DMS 273 treated with DMSO at 0.1 percent for 48 hours (cell line): ENCODE measurements at regions not wholly inside any gene's neighbourhood (a gene's known extent, or its start where the extent isn't known, plus 50 kb on each side); places are given as distances from the start of the nearest gene placed in this dataset.
"Not testable (repeated sequence)": the region's sequence is repeated elsewhere in the genome, so short reads cannot be mapped to it uniquely, and the experiment has no call there.

Experiments used
- DNase-seq: peaks from one replicate; lab custom pipeline; 2025; lab: John Stamatoyannopoulos, UW

DNA sequence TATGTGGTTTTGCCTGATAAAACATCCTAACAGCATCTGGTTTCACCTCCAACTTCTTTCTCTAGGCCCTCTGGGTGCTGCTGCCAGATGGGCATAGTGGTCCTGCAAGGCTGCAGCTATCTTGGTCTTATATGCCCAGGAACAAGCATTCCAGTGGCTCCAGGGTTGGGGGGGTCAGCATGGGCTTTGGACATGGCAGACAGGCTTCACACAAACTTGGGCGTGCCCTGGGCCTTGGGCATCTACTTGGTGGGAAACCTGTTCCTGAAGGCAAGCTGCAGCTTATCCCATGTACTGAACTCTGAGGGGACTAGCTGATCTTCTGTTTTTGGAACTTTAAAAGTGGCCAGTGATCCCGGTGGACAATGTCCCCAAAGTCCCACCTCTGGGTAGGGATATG is 54.9 kb upstream of the ZNF678 start:
- DNase-seq, result no peak

DNA sequence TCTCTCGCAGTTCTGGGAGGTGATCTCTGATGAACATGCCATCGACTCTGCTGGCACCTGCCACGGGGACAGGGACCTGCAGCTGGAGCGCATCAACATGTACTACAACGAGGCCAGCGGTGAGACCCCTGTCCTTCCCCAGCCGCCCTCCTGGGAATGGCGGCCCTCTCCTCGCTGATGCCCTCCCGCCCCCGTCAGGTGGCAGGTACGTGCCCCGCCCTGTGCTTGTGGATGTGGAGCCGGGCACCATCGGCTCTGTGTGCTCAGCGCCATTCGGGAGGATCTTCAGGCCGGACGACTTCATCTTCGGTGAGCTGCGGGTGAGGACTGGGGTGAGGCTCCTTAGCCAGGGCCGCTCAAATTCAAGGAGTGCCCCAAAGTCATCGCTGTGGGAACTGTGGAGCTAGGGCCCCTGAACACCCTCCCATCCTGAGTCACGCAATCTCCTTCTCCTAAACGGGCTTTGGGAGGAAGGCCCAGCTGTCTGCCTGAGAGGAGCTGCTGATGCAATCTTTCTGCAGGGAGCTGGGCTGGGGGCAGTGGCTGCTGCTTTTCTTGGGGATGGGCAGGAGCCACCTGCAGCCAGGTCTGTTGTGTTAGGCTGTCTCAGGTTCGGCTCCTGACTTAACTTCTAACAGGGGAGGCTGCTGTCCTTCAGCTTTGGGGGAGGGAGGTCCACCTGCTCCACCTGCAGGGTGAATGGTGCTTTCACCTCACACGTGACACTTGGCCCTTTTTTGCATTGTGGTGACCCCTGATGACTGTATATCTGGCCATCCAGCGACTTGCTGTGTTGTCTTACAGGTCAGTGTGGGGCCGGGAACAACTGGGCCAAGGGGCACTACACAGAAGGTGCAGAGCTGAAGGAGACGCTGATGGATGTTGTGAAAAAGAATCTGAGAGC is 56.6 kb upstream of the ZNF678 start:
- DNase-seq, result not testable (repeated sequence)

DNA sequence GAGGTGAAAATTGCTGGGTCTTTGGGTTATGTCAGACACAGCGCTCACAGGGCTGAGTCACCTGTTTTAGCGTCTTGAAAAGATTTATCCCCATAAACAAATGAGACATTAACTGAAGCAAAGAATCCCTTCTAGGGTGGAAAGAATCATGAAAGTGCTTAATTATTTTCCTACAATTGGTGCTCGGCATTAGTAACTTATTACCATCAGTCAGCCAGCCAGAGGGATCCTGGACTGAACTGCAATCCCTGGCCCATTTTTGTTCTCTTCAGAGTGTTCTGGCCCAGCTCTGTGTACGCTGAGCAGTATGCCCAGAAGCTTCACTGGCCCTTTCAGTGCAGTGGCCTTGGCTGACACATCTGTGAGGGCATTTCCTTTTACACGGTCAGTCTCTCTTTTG is 67.3 kb upstream of the ZNF678 start:
- DNase-seq, result not testable (repeated sequence)

DNA sequence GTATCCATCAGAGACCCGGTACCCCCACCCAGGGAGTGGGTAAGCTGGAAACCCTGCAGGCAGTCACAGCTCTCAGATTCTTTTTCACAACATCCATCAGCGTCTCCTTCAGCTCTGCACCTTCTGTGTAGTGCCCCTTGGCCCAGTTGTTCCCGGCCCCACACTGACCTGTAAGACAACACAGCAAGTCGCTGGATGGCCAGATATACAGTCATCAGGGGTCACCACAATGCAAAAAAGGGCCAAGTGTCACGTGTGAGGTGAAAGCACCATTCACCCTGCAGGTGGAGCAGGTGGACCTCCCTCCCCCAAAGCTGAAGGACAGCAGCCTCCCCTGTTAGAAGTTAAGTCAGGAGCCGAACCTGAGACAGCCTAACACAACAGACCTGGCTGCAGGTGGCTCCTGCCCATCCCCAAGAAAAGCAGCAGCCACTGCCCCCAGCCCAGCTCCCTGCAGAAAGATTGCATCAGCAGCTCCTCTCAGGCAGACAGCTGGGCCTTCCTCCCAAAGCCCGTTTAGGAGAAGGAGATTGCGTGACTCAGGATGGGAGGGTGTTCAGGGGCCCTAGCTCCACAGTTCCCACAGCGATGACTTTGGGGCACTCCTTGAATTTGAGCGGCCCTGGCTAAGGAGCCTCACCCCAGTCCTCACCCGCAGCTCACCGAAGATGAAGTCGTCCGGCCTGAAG is 69.3 kb upstream of the ZNF678 start:
- DNase-seq, result not testable (repeated sequence)

DNA sequence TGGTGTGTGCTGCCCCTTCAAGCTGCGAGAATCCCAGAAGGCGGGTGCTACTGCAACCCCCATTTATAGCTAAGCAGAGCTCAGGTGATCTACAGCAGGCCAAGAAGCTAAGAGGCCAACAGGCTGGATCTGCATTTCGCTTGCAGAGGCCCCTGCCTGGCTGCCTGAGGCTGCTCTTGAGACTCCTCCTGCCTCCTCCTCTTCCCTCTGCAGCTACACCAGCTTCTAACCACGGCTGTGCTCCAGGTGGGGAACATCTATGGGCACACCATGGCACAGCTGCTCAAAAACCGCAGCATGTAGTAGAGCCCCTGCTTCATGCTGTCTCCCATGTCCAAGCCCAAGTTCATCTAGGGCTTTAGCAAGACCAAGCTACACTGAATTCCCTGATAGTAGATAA is 72.9 kb upstream of the ZNF678 start:
- no peak for DNase-seq

DNA sequence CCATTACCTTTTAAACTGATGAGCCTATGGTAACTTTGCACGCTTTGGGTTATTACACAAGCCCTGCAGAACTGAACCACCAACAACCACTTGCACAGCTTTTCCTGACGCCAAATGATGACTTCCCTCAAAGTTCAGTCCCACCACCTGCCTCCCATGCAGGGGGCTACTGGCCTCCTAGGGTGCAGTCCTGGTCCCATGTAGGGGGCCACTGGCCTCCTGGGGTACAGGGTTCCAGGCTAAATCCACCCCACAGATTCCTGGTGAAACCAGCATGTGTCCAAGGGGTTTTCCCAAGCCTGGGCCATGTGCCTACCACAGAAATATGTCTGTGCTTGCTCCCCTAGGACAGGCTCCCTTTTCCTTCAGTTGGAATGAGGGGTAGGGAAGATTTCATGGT is 73.4 kb upstream of the ZNF678 start:
- DNase-seq, result no peak

DNA sequence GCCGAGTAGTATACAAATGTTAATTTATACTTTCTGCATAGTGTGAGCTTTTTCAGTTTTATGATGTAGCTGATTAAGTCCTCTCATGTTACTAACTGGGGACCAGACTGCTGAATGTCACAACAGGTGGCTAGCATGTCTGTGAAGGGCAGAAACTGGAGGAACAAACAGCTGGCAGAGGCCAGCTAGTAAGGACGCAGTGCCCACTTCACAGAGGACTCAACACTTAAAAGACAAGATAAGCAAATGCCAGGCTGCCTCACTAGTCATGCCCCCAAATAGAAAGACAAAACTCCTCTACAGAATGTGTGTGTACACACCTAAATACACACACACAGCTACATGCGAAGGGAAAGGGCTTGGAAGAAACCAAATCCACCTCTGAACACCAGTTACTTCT is 73.8 kb upstream of the ZNF678 start:
- DNase-seq, result no peak

DNA sequence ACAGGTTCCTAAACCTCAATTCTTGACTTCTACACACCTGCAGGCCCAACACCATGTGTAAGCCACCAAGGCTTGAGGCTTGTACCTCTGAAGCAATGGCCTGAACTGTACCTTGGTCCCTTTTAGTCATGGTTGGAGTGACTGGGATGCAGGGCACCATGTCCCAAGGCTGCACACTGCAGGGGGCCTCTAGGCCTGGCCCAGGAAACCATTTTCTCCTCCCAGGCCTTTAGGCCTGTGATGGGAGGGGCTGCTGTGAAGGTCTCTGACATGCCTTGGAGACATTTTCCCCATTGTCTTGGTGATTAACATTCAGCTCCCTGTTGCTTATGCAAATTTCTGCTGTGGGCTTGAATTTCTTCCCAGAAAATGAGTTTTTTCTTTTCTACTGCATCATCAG is 75.8 kb upstream of the ZNF678 start:
- DNase-seq, result no peak

DNA sequence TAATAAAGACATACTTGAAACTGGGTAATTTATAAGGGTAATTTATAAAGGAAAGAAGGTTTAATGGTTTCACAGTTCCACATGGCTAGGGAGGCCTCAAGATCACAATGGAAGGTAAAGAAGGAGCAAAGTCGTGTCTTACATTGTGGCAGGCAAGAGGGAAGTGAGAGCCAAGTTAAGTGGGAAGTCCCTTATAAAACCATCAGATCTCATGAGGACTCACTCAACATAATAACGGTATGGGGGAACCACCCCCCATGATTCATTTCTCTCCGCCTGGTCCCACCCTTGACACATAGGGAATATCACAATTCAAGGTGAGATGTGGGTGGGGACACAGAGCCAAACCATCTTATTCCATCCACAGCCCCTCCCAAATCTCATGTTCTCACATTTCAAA is 76.8 kb upstream of the ZNF678 start:
- DNase-seq, result no peak

DNA sequence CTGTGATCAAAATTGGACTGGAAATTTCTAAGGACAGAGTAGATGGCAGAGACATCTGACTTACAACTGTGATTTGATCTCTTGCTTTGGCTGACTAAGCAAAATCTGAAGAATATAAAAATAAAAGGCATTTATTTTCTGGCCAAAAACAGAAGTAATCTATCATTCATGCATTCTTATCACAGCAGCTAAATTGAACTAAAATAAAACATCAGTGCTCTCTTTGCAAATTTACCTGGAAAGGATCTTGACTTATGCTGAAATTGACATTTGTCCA is 81.4 kb upstream of the ZNF678 start:
- no peak for DNase-seq

DNA sequence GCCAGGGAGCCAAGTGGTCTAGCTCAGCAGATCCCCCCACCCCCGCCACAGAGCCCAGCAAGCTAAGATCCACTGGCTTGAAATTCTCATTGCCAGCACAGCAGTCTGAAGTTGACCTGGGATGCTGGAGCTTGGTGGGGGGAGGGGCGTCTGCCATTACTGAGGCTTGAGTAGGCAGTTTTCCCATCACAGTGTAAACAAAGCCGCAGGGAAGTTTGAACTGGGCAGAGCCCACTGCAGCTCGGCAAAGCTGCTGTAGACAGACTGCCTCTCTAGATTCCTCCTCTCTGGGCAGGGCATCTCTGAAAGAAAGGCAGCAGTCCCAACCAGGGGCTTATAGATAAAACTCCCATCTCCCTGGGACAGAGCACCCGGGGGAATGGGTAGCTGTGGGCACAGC is 89.3 kb upstream of the ZNF678 start:
- DNase-seq, result not testable (repeated sequence)

DNA sequence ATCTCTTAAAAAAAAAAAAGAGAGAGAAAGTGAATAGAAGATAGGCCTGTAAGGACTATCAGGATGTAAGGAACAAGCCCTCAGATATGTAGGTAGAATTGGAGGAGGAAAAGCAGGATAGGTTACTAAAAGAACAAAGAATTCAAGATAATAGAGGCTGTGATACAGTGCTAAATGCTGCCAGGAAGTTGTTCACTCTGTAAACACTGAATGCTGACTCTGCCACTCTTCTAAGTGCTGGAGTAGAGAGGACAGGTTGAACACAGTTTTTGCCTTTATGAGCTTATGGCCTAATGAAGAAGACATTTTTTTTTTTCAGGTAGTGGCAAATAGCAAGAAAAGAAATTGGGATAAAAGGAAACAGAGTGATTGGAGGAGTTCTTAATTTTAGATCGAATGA is 90.6 kb upstream of the ZNF678 start:
- DNase-seq, result no peak

DNA sequence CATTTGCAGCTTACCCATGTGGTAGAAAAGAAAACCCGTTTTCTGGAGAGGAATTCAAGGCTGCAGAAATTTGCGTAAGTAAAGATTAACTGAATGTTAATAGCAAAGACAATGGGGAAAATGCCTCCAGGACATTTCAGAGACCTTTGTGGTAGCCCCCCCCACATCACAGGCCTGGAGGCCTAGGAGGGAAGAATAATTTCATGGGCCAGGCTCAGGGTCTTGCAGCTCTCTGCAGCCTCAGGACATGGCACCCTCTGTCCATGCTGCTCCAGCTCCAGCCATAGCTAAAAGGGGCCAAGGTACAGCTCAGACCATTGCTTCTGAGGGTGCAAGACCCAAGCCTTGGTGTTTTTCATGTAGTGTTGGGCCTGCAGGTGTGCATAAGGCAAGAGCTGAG is 92.7 kb upstream of the ZNF678 start:
- DNase-seq, result no peak

DNA sequence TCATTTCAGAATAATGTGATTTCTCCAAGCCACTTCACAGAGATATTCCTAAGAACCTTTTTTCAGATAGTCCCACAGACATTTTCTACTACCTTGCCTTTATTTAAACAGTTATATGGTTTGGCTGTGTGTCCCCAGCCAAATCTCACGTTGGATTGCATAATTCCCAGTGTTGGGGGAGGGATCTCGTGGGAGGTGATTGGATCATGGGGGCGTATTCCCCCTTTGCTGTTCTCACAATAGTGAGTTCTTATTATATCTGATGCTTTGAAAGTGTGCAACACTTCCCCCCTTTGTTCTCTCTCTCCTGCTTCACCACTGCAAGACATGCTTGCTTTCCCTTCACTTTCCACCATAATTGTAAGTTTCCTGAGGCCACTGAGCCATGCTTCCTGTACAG is 93.6 kb upstream of the ZNF678 start:
- DNase-seq, result no peak

DNA sequence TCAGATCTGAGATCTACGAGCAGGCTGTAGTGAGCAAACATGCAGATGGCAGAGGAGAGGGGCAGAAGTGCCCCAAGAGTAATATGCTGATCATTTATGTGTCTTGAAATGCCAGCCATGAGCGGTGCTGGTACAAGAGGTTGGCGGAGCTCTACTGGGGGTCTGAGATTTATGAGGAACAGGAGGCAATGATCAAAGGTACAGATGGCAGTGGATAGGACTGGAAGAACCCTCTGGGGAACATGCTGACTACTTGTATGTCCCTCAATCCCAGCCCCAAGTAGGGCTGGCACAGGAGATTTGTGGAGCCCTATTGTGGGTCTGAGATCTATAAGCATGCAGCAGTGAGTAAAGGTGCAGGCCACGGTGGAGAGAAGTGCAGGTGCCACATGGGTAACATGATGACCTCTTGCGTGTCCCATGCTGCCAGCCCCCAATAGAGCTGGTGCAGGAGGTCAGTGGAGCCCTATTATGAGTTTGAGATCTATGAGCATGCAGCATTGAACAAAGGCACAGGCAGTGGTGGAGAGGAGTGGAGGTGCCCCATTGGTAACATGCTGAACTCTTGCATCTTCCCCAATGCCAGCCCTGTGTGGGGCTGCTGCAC is 97.2 kb upstream of the ZNF678 start:
- no peak for DNase-seq

DNA sequence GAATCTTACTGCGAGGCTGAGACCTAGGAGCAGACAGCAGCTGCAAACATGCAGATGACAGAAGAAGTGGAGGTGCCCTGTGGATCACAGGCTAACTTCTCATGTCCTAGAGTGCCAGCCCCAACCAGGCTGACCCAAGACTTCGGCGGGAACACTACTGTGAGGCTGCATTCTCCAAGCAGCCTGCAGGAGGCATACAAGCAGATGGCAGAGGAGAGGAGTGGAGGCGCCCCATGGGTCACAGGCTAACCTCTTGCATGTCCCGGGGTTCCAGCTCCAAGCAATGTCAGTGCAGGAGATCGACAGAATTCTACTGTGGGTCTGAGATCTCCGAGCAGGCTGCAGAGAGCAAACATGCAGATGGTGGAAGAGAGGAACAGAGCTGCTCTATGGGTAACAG is 98.1 kb upstream of the ZNF678 start:
- DNase-seq, result no peak

DNA sequence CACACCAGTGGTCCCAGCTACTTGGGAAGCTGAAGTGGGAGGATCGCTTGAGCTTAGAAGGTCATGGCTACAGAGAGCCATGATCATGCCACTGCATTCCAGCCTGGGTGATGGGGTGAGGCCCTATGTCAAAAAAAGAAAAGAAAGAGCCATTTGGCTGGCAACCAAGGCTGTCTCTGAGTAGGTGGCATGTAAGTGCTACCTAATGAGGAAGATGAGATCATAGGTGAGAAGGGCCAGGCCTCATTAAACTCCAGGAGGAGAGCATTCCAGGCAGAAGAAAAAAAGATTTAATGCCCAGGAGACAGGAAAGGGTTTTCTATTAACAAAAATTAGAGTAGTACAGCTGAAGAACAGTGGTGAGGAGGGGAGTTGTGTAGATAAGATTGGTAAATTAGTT is 103.4 kb upstream of the ZNF678 start:
- DNase-seq, result no peak

DNA sequence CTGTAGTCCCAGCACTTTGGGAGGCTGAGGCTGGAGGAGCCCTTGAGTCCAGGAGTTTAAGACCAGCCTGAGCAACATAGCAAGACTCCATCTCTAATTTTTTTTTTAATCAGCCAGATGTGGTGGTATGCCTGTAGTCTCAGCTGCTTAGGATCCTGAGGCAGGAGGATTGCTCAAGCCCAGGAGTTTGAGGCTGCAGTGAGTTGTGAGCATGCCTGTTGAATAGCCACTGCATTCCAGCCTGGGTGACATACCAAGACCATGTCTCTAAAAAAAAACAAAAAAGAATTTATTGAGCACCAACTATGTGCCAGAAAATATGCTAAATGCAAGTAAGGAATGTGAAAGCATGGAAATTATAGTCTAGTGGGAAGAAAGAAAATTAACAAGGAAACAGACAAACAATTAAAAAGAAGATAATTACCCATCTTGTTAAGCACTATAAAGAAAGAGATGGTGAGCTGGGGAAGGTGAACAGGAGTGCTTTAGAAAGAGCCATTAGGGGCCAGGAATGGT is 104.0 kb upstream of the ZNF678 start:
- no peak for DNase-seq

DNA sequence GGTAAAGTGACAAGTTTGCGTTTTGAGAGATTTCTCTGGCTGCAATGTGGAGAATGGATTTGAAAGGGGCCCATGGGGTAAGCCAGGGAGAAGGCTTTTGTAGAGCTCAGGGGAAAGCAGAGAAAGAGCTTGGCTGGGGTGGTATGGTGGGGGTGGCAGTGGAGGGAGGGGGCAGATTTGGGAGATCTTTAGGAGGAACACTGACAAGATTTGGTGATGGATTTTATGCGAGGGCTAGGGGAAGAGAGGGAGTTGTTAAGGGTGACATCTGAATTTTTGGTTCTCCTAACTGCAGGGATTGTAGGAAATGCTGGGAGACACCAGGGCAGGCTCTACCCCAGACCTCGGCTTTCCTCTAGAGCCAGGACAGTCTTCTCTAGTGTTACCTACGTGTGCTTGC is 108.7 kb upstream of the ZNF678 start:
- no peak for DNase-seq

DNA sequence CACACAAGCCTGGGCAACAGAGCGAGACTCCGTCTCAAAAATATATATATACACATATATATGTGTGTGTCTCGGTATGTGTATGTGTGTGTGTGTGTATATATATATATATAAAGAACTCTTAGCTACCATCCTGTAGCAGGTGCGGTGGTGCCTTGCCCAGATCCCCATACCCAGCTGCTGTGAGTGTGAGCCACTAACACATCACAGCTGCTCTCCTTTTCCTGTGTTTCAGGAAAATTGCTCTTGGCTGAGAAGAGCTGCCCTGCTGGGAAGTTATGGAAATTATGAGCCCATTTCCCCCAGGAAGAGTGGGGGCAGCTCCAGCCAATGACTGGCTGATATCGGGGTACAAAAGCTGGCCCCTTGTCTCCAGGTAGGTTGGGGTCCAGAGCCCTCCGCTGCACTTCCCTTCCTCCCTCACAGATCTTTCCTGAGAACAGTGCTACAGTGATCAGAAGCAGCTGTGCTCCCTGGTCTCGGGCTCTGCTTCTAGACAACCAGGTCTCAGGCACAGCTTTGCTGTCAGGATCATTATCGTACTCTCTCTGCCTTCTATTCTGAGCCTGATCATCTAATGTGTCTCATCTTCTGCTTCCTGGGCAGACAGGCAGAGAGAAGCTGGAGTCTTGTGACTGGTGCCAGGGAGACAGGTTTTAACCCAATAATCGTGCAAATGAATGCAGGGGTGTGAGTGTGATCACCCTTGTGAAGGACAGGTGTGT is 109.6 kb upstream of the ZNF678 start:
- DNase-seq, result no peak

DNA sequence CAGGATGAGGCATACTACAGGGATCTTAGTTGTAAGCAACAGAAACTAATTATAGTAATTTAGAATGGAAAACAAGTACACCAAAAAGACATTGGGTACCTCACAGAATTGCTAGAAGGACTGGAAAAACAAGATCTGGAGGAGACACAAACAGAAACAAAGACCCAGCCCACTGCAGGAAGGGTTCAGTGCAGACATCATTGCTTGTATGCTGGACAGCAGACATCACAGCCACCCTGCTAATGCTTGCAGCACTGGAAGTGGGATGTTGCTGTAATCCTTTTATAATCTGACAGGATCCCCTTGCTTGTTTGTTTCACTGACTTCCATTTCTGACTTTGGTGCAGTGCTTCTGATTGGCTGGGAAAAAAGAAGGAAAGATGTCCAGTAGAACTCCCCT is 111.4 kb upstream of the ZNF678 start:
- no peak for DNase-seq

DNA sequence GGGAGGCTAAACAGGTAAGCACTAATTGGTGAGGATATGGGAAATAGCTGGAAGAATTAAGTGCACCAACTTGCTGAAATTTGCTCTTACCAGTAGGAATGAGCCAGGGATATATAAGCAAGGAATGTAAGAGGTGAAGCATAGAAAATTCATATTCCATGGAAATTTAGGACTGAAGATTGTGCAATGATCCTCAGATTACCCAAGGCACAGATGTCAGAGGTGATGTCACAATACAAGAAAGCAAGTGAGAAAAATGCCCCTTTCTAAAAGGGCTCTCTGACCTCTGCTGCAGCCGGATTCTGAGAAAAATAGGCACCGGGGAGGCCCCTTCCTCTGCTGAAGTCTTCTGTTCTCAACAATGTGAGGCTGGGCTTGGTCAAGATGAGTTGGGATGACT is 112.3 kb upstream of the ZNF678 start:
- no peak for DNase-seq

DNA sequence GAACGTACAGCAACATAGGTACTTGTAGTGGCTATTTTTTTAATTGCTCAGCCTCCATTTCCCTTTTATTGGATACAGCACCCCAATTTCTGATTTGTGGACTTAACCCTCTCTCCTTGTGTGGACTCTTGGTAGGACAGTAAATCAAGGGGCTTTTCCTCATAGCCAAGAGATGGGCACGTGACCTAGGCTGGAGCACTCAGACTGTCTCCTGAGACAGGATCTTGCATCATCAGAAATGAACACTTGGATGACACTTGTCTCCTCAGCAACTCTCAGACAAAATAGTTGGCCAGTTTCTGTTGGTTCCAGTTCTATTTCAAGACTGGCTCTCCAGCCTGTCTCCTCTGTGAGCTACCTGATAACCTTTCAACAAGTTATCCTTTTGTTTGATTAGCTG is 112.9 kb upstream of the ZNF678 start:
- no peak for DNase-seq
